Upper lobe of left lung (tissue), 6 donors: ENCODE measurements at regions not wholly inside any gene's neighbourhood (a gene's known extent, or its start where the extent isn't known, plus 50 kb on each side); places are given as distances from the start of the nearest gene placed in this dataset.

Source experiments
- ATAC-seq, 2 donors: fragments of 200-7000 bp; cut with Tn5 transposase; one replicate each; pipeline ENCODE4 v1.9.1; 2022; ENCODE audit warnings: mild to moderate bottlenecking in 2 of 2, moderate library complexity in 2 of 2; ENCODE audit not compliant: low FRiP score in 2 of 2
- DNase-seq, 2 donors: peaks; one replicate each; pipeline ENCODE4 v3.0.0-alpha.2; 2019 to 2020
- H3K27ac ChIP-seq, 4 donors: fragments of 200-600 bp; sonication (generic); one replicate each; pipeline ENCODE4 v1.5.1; 2016 to 2019
- H3K27me3 ChIP-seq, 4 donors: fragments of 200-600 bp; sonication (generic); one replicate each; pipeline ENCODE4 v1.5.1; 2017 to 2019
- H3K36me3 ChIP-seq, 4 donors: fragments of 200-600 bp; sonication (generic); one replicate each; pipeline ENCODE4 v1.5.1; 2016 to 2019
- H3K4me1 ChIP-seq, 4 donors: fragments of 200-600 bp; sonication (generic); one replicate each; pipeline ENCODE4 v1.5.1; 2018 to 2019
- H3K4me3 ChIP-seq, 4 donors: fragments of 200-600 bp; sonication (generic); one replicate each; pipeline ENCODE4 v1.5.1; 2017 to 2019; ENCODE audit warnings: mild to moderate bottlenecking in 2 of 4, moderate library complexity in 1 of 4
- H3K9me3 ChIP-seq, 4 donors: fragments of 200-600 bp; sonication (generic); one replicate each; pipeline ENCODE4 v1.5.1; 2018 to 2019
- EP300 ChIP-seq, 4 donors: sonication (generic); formaldehyde crosslinking; IDR thresholded peaks; one replicate each; pipeline ENCODE4 v1.5.1; 2017; ENCODE audit warnings: antibody characterized with exemption in 4 of 4, control low read depth in 2 of 4
- POLR2A ChIP-seq, 4 donors: fragments of 450-650 bp; IDR thresholded peaks; one replicate each; pipeline ENCODE4 v1.5.1; 2016 to 2017; ENCODE audit warnings: antibody characterized with exemption in 4 of 4, mild to moderate bottlenecking in 2 of 4
- POLR2AphosphoS5 ChIP-seq, 2 donors: sonication (generic); formaldehyde crosslinking; IDR thresholded peaks; one replicate each; pipeline ENCODE4 v1.5.1; 2017; ENCODE audit warnings: antibody characterized with exemption in 2 of 2
- WGBS, 2 donors: methylation state at CpG; one replicate each; pipeline ENCODE4 v1.1.5; 2017 to 2018; 5-methylcytosine and 5-hydroxymethylcytosine counted together
- TF ChIP-seq, protein P1 (sequence below), 6 experiments: fragments of 450-650 bp in 4 of 6; fragments of 200-600 bp in 2 of 6; sonication (generic) in 2 of 6; IDR thresholded peaks; one replicate each; pipeline ENCODE4 v1.5.1; 2016 to 2019; ENCODE audit warnings: antibody characterized with exemption in 6 of 6
- donor health status: DM: no; HTN: no; CAD: no; lungs with moderate emphysema.
- donor health status: DM: no; HTN: yes; CAD: no; lungs with severe emphysema.

DNA sequence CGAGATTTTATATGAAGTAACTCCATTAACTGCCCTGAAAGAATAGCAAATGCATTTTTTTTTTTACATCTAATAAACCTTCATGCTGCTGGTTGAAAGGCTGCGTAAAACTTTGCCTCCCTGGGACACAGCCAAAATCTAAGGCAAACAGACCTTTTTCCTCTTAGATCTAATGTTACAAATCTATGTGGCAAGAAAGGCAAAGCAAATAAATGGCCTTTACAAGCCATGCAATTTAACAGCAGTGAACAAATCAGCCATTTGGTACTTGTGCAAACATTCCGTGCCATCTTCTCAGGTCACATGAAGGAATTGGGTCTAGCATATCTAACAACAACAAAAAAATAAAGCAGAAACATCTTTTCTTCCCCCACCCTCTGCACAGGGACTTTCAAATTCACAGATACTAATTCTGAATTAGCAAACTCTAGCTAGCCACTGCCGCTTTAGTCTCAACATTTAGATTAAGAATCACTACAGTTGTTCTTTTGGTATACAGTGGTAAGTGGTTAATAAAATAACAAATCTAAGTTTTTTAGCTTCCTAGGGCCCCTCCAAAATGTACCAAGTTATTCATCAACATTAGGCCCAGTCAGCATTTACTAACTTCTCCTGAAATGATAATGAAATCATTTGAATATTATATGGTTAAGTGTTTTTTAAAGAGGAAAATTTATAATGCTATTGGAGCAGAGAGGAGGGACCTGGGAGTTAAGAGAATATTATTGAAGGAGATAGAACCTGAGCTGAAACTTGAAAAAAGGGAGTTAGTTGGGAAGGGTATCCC lies 593.8 kb downstream of the SMARCA1 start:
- WGBS, 2 donors = 70 to 73% methylated on average over 4 of the region's 4 CpGs
- Histone ChIP-seq H3K27me3 (no peaks in the 10 kb centered on the region), H3K27ac (no peak overlapping the region), H3K36me3 (no peaks in the 10 kb centered on the region), H3K9me3 (no peaks in the 10 kb centered on the region), H3K4me1 (no peaks in the 10 kb centered on the region), H3K4me3 (no peak overlapping the region)
- ATAC-seq = no peak
- DNase-seq = no peak
- TF ChIP-seq EP300 (IDR thresholded peaks at IDR 0.05) = no peak
- TF ChIP-seq POLR2AphosphoS5 (IDR thresholded peaks at IDR 0.05) = no peak

DNA sequence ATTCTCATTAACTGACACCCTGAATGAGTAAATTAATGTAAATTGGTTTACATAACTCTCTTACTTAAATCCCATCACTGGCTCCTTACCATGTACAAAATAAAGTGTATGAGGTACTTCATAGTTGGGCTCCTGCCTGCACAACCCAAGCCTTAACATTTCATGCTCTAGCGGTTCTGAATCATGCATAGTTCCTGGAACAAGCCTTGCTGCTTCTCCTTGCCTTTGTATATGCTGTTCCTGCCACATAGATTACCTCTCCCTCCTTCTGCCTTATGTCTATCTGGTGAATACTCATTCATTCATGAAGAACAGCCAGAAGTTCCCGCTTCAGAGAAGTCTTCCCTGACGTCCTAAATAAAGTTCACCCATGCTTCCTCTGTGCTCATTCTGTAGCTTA lies 594.7 kb downstream of the SMARCA1 start:
- Histone ChIP-seq H3K4me3 (no peak overlapping the region), H3K27me3 (no peaks in the 10 kb centered on the region), H3K27ac (no peak overlapping the region), H3K9me3 (no peaks in the 10 kb centered on the region), H3K4me1 (no peaks in the 10 kb centered on the region), H3K36me3 (no peaks in the 10 kb centered on the region)
- no peak for ATAC-seq
- TF ChIP-seq POLR2A (IDR thresholded peaks at IDR 0.05) (no peak), EP300 (IDR thresholded peaks at IDR 0.05) (no peak), POLR2AphosphoS5 (IDR thresholded peaks at IDR 0.05) (no peak)
- TF ChIP-seq, protein P1, sequence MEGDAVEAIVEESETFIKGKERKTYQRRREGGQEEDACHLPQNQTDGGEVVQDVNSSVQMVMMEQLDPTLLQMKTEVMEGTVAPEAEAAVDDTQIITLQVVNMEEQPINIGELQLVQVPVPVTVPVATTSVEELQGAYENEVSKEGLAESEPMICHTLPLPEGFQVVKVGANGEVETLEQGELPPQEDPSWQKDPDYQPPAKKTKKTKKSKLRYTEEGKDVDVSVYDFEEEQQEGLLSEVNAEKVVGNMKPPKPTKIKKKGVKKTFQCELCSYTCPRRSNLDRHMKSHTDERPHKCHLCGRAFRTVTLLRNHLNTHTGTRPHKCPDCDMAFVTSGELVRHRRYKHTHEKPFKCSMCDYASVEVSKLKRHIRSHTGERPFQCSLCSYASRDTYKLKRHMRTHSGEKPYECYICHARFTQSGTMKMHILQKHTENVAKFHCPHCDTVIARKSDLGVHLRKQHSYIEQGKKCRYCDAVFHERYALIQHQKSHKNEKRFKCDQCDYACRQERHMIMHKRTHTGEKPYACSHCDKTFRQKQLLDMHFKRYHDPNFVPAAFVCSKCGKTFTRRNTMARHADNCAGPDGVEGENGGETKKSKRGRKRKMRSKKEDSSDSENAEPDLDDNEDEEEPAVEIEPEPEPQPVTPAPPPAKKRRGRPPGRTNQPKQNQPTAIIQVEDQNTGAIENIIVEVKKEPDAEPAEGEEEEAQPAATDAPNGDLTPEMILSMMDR (IDR thresholded peaks at IDR 0.05) = no peak
- no peak for DNase-seq
- WGBS, 2 donors = 32 to 64% methylated on average over 2 to 3 of the region's 3 CpGs

DNA sequence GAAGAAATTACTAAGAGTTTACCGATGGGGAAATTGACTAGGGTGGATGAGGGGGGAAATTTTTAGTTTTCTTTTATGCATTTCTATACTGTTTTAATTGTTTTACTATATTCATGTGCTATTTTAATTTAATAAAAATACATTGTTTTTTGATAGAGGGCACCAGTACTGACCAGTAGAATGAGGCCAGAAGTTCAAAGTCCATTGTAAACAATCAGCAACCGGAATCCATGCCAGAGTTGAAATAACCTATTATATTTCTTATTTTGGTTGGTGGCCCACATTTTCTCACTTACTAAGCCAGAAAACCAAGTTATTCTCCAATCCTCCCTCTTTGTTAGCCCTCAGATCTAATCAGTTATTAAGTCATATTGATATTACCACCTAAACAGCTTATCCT lies 595.9 kb downstream of the SMARCA1 start:
- TF ChIP-seq, protein P1 (IDR thresholded peaks at IDR 0.05) = no peak
- TF ChIP-seq POLR2A (IDR thresholded peaks at IDR 0.05) (no peak), POLR2AphosphoS5 (IDR thresholded peaks at IDR 0.05) (no peak), EP300 (IDR thresholded peaks at IDR 0.05) (no peak)
- Histone ChIP-seq H3K27ac (no peak overlapping the region), H3K4me3 (no peak overlapping the region), H3K36me3 (no peaks in the 10 kb centered on the region), H3K9me3 (no peaks in the 10 kb centered on the region), H3K27me3 (no peaks in the 10 kb centered on the region), H3K4me1 (no peaks in the 10 kb centered on the region)
- ATAC-seq (no peak), DNase-seq (no peak)
- 90 to 92% methylated on average over 2 of the region's 2 CpGs for WGBS, 2 donors

DNA sequence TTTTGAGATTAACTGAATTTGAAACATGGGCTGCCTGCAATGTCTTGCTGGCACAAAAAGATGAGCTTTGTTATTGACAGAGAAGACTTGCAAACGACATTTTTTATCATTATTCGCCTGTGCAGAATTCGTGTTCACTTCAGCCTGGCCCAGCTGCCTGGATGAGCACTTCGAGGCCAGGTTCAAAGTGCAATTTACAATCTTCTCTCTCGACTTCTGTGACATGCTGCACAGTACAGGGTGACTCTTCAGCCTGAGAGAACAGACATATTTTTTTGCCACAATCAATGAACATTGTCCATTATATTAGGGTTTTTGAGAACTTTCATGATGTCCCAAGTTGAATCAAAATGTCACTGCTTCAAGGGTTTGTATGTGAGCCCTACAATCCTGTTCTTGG lies 616.5 kb downstream of the SMARCA1 start:
- Histone ChIP-seq H3K27ac (no peak overlapping the region), H3K9me3 (no peaks in the 10 kb centered on the region), H3K4me1 (no peaks in the 10 kb centered on the region), H3K36me3 (no peaks in the 10 kb centered on the region), H3K4me3 (no peak overlapping the region), H3K27me3 (no peaks in the 10 kb centered on the region)
- ATAC-seq (no peak), DNase-seq (no peak)
- TF ChIP-seq, protein P1 (IDR thresholded peaks at IDR 0.05) = no peak
- no peak for TF ChIP-seq POLR2A (IDR thresholded peaks at IDR 0.05)
- TF ChIP-seq POLR2AphosphoS5 (IDR thresholded peaks at IDR 0.05) = no peak
- TF ChIP-seq EP300 (IDR thresholded peaks at IDR 0.05) = no peak
- 69 to 93% methylated on average over 5 of the region's 5 CpGs for WGBS, 2 donors

DNA sequence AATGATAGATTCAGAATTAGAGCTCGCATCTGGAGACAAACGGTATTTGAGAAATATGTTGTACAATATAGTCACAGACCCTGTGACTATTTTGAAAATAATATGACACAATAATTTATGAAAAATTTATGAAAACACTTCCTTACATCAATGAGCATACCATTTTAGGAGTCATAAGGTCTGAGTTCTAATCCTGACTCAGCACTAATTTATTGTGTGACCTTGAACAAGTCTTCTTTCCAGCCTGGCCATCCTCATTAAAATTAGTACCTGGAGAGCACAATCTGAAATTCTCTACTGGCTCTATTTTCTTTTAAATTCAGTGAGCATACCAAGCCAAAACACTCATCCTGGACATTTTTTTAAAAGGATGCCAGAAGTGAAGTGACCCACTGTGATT lies 622.3 kb downstream of the SMARCA1 start:
- no peaks in the 10 kb centered on the region for H3K9me3 ChIP-seq
- TF ChIP-seq, protein P1 (IDR thresholded peaks at IDR 0.05) = no peak
- no peak for TF ChIP-seq POLR2AphosphoS5 (IDR thresholded peaks at IDR 0.05)
- TF ChIP-seq POLR2A (IDR thresholded peaks at IDR 0.05) = no peak
- TF ChIP-seq EP300 (IDR thresholded peaks at IDR 0.05) = no peak
- DNase-seq = no peak
- no peaks in the 10 kb centered on the region for H3K36me3 ChIP-seq
- H3K27me3 ChIP-seq = no peaks in the 10 kb centered on the region
- no peak for ATAC-seq
- 83 to 91% methylated on average over 2 of the region's 2 CpGs for WGBS, 2 donors
- H3K4me1 ChIP-seq = no peaks in the 10 kb centered on the region
- H3K27ac ChIP-seq = no peak overlapping the region
- H3K4me3 ChIP-seq = no peak overlapping the region
